ENCODE measurements at regions not wholly inside any gene's neighbourhood (a gene's known extent, or its start where the extent isn't known, plus 50 kb on each side); places are given as distances from the start of the nearest gene placed in this dataset.

GRCh38 chr16:27684047-27684446, 134.1 kb downstream of the KATNIP start:
- TF ChIP-seq CTCF (IDR thresholded peaks at IDR 0.05), result no peak
- TF ChIP-seq NR2C2 (CRISPR knock-in tag; IDR thresholded peaks at IDR 0.05), result no peak
- no peak for TF ChIP-seq SMAD3 (CRISPR knock-in tag; IDR thresholded peaks at IDR 0.05; ENCODE audit: borderline replicate concordance)

Measured in WTC11 (cell line).